Lung microvascular endothelial cell (primary cell): ENCODE measurements at regions not wholly inside any gene's neighbourhood (a gene's known extent, or its start where the extent isn't known, plus 50 kb on each side); places are given as distances from the start of the nearest gene placed in this dataset.

Experiments
- DNase-seq, 2 donors: peaks; one replicate each; pipeline versions ENCODE4 v3.0.0 to v3.0.0-alpha.2; 2010; ENCODE audit warnings: low read depth in 2 of 2

- no peak for DNase-seq
Measured at GRCh38 chr1:219278288-219278687, 104.6 kb downstream of the LYPLAL1 start.

- DNase-seq, result no peak
Measured at GRCh38 chr1:219277304-219278105, 103.8 kb downstream of the LYPLAL1 start.

- no peak for DNase-seq
Measured at GRCh38 chr1:219276049-219276738, 102.5 kb downstream of the LYPLAL1 start.

- no peak for DNase-seq
Measured at GRCh38 chr1:219273088-219273686, 99.5 kb downstream of the LYPLAL1 start.

- DNase-seq, result peak in 1 of 2 donors; percentile 47
Measured at GRCh38 chr1:219271818-219272535, 98.3 kb downstream of the LYPLAL1 start.

- no peak for DNase-seq
Measured at GRCh38 chr1:219269171-219269570, 95.5 kb downstream of the LYPLAL1 start.

GRCh38 chr1:219266524-219266923 is 92.8 kb downstream of the LYPLAL1 start:
- no peak for DNase-seq

GRCh38 chr1:219265026-219265515 is 91.4 kb downstream of the LYPLAL1 start:
- no peak for DNase-seq

GRCh38 chr1:219264561-219264960 is 90.9 kb downstream of the LYPLAL1 start:
- DNase-seq, result no peak
